Epithelial cell of esophagus (primary cell): ENCODE measurements at regions not wholly inside any gene's neighbourhood (a gene's known extent, or its start where the extent isn't known, plus 50 kb on each side); places are given as distances from the start of the nearest gene placed in this dataset.

Source experiments
- DNase-seq: peaks from one replicate; pipeline ENCODE4 v3.0.0; 2010; ENCODE audit warnings: low read depth
- H3K4me3 ChIP-seq: 2 replicates; pipeline ENCODE4 v1.5.1; 2011; ENCODE audit warnings: mild to moderate bottlenecking, low read length, control low read depth
- TF ChIP-seq, protein P1 (sequence below): IDR thresholded peaks from 2 replicates; pipeline ENCODE4 v1.5.1; 2011; ENCODE audit warnings: low read depth, mild to moderate bottlenecking, low read length, control low read depth, inconsistent platforms; ENCODE audit not compliant: insufficient read depth; ENCODE audit errors: missing control alignments

DNA sequence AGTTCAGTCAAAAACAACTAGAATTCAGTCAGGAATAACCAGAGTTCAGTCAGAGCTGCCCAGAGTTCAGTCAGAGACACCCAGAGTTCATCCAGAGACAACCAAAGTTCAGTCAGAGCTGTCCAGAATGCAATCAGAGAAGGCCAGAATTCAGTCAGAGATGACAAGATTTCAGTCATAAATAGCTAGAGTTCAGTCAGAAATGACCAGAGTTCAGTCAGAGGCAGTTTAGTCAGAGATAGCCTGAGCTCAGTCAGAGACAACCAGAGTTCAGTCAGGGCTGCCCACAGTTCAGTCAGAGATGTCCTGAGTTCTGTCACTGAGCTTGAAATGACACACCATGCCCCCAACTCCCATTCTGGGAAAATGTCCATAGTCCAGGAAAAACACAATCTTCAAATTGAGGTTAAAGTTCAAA is 1102.8 kb downstream of the BCL11B start:
- DNase-seq, result no peak
- TF ChIP-seq, protein P1, sequence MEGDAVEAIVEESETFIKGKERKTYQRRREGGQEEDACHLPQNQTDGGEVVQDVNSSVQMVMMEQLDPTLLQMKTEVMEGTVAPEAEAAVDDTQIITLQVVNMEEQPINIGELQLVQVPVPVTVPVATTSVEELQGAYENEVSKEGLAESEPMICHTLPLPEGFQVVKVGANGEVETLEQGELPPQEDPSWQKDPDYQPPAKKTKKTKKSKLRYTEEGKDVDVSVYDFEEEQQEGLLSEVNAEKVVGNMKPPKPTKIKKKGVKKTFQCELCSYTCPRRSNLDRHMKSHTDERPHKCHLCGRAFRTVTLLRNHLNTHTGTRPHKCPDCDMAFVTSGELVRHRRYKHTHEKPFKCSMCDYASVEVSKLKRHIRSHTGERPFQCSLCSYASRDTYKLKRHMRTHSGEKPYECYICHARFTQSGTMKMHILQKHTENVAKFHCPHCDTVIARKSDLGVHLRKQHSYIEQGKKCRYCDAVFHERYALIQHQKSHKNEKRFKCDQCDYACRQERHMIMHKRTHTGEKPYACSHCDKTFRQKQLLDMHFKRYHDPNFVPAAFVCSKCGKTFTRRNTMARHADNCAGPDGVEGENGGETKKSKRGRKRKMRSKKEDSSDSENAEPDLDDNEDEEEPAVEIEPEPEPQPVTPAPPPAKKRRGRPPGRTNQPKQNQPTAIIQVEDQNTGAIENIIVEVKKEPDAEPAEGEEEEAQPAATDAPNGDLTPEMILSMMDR, result no peak

DNA sequence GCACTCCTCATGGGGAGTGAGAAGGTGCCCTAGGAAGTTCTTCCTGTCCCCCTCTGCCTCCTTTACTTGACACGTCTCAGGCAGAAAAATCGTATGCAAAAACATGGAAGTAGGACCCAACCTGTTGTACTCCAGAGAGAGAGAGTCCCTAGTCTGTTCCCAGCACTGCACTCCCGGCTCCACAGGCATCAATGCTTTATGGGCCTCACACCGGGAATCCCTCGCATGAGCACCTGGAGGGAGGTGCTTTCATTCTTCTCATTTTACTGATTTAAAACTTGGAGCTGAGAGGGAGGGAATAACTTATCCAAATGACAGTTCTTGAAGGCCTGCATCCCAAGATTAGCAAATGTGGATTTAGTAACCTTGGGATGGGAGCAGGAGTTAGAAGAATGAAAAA is 1101.4 kb downstream of the BCL11B start:
- TF ChIP-seq, protein P1, result no peak
- no peak overlapping the region for H3K4me3 ChIP-seq
- no peak for DNase-seq

More for the DNA sequence above, 1102.8 kb downstream of the BCL11B start:
- H3K4me3 ChIP-seq, result no peak overlapping the region

DNA sequence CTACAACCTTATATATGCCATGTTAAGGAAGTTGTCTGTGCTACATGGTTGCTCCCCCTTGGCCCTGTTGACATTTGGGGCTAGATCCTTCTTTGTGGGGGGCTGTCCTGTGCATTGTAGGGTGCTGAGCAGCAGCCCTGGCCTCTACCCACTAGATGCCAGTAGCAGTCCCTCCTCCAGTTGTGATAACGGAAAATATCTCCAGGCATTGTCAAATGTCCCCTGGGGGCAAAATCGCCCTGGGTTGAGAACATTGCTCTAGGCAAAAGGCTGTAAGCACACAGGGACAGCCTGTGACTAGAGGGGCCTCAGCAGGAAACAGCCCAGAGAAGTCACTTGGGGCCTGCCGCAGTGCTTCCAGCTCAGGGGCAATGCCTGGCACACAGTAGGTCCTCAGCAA is 1100.3 kb downstream of the BCL11B start:
- DNase-seq, result no peak
- TF ChIP-seq, protein P1, result no peak

DNA sequence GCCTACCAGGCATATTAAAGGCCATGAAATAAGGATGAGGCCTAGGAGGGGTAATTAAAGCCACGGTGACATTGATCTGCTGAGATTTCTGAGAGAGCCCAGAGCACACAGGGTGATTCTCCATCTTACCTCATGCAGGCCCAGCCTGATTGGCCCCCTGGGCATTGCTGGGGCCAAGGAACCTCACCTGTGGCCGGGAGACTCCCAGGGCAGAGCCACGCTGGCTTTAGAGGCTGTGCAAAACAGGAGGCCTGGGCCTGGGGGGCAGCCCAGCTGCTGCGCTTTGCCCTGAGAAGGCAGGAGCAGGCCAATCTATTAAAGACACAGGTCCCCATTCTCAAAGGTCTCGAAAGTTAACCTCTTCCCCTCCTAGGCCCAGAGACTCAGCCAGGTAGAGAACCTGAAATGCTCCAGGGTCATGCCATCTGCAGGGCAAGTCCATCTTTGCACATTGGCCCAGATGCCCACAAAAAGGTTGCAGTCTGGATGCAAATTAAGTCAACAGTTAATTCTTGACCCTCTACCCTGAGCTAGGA is 1099.7 kb downstream of the BCL11B start:
- TF ChIP-seq, protein P1, result no peak
- H3K4me3 ChIP-seq, result no peak overlapping the region
- DNase-seq, result no peak

More for the DNA sequence above, 1100.3 kb downstream of the BCL11B start:
- H3K4me3 ChIP-seq, result no peak overlapping the region

DNA sequence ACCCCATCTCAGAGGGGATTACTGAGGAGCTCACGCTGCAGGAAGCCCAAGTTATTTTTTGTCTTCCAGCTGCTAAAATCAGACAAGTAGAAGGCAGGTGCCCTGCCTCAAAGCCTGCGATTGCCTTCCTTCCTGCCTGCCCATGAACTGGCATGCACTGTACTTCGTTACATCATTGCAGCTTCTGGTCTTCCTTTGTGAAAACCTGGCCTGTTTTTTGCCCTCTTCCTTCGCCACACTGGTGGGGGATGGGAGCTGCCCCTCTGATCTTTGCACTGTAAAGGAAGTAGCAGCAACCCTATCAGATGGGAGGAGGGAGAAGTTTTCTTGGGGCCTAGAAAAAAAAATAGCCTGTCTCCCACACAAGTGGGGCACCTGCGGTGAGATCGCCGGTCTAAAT is 1098.7 kb downstream of the BCL11B start:
- no peak overlapping the region for H3K4me3 ChIP-seq
- TF ChIP-seq, protein P1, result no peak
- DNase-seq, result no peak

DNA sequence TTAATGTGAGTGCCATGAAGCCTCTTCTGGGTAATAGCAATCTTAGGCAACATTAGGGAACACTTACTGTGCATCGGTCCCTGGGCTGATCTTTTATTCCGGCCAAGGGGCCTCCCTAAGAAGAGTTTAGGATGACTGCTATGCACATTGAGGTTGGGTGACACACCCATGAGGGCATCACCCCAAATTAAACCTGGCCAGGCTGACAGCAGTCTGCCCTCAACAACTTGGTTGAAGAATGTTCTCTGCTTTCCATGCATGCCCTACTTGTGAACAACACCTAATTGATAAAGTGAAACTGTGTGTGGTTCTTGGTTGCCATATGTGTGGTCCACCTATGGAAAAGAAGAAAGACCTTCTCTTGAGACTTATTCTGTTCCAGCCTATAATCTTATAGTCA is 1098.0 kb downstream of the BCL11B start:
- H3K4me3 ChIP-seq, result no peak overlapping the region
- TF ChIP-seq, protein P1, result no peak
- no peak for DNase-seq

DNA sequence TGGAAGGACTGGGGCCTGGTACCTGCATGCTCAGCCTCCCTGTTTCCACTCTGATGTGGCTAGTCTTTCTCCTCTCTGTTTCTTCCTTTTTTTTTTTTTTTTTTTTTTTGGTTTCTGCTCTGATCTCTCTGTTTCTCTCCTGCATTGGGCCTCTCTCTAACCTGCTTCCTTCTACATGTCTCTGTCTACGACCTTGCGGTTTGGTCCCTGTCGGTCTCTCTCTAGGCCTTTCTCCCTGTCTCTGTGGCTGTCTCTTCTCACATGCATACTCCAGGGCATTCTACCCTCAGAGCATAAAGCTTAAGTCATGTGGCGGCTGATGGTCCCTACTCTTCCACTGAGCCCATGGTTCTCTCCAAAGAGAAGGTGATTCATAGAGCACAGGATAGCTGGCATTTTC is 1096.6 kb downstream of the BCL11B start:
- no peak for DNase-seq

More for the DNA sequence above, 1096.6 kb downstream of the BCL11B start:
- H3K4me3 ChIP-seq, result no peak overlapping the region
- TF ChIP-seq, protein P1, result no peak
